ENCODE measurements at regions not wholly inside any gene's neighbourhood (a gene's known extent, or its start where the extent isn't known, plus 50 kb on each side); places are given as distances from the start of the nearest gene placed in this dataset.

DNA sequence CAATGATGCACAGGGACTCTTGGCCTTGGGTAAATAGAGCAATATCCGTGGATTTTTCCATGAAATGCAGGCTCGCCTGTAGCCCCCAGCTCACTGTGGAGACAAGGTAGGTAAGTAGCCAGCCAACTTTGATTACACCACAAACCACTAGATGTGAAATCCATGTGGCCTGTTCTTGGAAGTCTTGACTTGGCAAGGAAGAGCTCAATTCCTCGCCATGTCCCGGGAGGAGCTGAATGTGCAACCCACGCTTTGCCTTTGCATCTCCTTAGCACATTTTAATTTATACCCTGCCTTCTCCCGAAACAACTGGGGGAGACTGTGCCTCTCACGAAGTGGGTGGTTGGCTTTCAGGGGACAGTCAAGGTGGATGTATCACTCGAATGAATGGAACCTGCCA lies 347.7 kb upstream of the MKI67 start:
- DNase-seq, result no peak

DNA sequence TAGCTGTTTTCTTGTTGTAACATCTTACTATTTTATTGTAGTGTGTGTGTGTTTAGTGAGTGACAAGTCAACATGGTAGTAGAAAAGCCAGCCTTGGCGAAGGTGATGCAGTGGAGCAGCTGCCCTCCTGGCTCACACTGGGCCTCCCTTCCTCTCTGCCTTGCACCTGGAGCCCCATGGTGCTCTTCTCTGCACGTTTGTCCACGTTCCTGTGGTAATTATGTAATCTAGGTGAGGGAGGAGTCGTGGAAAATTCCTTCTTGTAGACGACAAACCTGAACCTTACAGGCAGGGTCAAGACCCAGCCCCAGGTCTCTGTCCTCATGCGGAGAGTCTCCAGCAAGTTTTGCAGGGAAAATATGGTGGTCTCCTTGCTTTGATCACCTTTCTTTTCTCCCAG lies 348.3 kb upstream of the MKI67 start:
- DNase-seq, result no peak

DNA sequence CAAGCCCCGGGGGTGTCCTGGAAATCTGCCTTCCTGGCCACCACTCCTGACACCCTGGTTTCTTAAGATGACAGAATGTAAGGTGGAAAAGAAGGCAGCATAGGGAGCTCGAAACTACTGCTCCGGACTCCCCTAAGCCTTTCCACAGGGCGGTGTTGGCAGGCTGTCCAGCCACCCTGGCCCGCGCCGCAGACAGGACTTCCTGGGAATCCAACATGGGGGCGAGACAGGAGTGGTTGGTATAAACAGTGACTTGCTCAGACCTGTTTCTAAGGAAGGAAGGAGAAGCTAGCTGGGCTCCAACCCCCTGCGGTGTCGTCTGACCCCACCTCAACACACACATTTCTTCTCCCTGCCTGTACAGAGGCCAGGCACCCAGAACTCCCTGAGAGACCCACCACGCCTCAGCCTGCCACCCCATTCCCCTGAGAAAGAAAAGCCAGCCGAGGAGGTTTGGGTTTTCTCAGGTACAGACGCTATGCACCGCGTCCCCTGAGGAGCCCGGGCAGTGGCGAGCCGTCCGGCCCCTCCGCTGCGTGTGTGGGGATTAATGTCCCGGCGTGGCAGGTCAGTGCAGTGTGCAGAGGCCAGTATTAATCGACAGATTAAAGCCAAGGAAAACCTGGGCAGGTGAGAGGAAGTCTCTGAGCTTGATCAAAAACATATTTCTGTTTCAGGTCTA lies 349.6 kb upstream of the MKI67 start:
- DNase-seq, result no peak

DNA sequence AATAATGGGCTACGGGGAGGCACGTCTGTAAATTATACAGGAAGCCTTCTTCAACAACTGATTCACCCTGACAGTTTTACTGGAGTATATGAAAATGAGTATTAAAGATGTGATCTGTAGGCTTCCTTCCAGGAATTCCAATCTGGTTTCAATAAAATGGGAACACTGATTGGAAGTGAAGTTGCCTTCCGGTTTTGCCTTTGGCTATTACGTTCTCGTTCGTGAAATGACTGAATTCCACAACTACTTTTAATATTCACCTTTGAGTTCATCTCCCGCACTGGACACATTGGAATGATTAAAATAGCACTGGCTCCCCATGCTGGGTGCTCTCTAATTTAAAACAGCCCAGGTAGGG lies 350.1 kb upstream of the MKI67 start:
- no peak for DNase-seq

DNA sequence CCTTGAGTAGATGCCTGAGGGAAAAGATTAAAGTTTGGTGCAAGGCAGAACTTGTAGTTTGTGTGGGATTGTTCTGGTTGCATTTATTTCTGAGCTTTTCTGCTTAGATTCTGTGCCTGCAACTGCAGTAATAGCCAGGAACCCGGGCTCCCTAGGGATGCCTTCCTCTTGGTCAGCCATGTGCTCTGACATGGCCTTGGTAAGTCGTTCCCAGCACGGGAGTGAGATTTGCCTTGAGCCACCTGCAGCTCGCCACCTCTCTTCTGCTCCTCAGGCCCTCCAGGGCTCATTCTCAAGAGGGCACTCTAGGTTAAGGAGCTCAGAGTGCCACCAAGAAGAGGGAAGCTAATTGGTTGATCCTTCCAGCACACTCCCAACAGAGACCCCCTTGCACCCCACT lies 350.6 kb upstream of the MKI67 start:
- no peak for DNase-seq

DNA sequence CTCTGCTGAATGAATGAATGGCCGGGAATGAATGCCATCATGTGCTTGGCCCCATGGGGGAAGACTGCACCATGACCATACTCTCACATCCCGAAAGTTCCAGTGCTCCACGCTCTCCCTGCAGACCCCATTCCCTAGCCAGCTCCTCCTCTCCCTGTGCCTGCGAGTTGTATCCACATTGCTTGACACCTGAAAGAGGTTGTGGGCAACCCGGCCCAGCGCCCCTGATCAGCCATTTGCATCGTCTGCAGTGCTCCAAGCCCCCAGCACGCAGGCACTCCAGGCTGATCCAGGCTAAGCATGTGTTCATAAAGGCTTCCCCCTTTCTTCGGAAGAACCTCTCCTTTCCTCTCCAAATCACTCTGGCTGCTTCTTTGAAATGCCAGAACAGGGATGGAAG lies 354.4 kb upstream of the MKI67 start:
- DNase-seq, result no peak

DNA sequence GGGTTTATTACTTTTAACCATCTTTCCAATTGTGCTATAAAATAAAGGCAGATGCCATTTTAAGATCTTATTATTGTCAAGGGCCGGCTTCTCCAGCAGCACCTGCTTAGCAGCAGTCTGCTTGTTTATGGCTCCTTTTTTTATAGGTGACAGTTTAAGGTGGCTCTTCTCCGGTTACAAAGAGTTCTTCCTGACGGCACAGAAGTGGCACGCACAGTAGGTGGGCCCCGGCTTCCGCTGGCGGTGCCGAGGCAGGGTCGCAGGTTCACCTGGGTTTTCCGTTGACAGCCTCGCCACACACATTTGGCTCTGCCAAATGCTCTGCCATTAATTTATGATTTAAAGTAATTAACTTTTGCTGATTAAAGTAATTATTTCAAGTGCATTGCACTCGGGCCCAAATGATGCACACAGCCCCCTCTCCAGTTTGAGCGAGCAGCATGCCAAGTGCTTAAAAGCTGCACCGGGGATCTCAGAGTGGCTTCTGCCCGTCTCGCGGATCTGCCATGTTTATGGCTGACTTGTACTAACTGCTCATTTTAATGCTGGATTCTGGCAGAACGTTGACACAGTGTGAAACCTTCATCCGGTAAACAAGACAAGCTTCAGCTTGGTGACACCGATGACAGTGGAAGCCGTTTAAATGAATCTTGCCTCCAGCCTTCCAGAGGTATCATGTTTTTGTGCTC lies 355.1 kb upstream of the MKI67 start:
- no peak for DNase-seq

DNA sequence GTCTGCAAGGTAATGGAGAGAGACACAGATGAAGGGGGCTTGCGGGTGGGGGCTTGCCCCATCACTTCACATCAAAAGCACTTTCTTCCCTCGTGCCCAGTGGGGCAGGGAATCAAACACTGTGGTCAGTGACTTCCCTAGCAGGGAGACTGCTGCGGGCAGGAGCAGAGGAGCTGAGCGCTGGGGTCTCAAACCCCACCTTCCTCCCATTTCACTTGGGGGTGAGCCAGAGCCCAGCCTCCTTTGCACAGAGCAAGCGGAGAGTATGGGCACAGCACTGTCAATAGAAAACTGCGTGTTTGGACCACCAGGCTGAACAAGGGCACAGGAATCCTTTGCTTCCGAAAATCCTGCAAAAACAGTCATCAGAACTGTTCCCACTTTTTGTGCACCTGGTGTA lies 355.8 kb upstream of the MKI67 start:
- DNase-seq, result no peak

DNA sequence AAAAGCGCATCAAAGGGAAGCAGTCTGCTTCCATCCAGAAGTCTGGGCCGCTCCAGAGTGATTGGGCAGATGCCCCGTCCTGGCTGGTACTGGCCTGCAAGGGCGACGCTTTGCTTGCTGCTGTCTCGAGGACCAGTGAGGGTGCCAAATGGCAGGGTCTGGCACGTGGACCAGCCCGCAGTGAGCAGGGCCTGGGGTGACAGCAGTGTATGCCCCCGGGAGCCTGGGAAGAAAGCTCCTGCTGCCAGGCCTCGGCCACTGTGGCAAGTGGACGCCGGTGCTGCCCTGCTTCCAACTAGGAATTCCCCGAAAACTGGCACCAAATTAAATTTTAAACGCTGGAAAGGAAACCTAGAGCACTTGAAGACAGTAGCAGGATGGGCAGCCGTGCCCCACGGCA lies 357.0 kb upstream of the MKI67 start:
- DNase-seq, result no peak

DNA sequence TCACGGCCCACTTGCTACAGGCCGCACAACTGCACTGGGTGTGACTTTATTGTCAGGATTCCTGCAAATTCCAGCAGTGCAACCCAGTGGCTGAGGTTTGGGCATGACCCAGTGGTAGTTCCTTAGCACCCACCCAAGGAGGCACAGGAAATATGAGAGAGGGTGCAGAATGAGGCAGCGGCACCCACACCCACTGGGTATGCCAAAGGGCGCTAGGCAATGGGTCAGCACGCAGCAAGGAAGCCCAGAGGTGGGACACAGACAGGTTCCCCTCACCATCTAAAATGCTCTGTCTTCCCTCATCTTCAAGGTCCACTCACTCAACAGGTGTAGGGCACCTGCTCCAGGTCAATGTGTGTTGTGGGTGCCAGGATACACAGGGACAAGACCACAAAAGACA lies 357.8 kb upstream of the MKI67 start:
- no peak for DNase-seq

DNA sequence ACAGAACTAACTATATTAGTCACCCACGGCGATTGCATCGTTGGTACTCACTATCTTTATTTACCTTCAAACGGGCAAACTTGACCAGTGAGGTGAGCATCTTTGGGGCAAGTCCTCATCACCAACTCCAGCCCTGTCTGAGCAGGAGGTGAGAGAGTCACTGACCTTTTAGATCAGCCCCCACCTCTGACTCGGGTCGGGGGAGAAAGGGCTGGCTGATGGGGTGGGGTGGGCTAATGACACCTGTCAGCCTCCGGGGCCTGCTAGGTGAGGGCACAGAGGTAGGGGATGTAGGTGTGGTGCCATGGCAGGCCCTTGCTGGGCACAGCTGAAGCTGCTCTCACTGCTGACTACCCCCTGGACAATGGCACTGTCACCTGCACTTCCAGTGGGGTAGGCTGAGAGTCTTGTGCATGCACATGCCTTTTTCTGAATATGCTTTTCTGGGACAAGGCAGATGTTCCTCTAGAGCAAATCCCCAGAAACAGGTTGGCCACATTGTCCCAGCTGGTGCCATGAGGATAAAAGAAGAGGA lies 359.5 kb upstream of the MKI67 start:
- DNase-seq, result no peak

DNA sequence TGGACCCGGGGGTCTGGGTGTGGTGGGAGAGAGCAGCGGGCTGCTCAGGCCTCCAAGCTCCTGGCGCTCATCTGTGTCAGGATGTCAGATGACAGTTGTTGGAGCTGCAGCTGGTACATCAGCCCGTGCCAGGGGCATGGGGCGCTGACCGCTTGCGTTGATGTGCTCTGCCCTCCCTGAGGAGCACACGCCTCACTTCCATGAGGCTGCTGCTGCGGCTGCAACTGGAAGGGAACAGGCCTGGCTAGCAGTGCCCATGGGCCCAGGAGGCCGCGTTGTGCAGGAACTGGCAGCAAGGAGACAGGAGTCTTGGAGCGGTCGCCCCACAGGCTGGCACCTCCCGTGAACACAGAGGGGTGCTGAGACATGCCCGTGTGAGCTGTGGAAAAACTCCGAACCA lies 361.3 kb upstream of the MKI67 start:
- DNase-seq, result no peak

DNA sequence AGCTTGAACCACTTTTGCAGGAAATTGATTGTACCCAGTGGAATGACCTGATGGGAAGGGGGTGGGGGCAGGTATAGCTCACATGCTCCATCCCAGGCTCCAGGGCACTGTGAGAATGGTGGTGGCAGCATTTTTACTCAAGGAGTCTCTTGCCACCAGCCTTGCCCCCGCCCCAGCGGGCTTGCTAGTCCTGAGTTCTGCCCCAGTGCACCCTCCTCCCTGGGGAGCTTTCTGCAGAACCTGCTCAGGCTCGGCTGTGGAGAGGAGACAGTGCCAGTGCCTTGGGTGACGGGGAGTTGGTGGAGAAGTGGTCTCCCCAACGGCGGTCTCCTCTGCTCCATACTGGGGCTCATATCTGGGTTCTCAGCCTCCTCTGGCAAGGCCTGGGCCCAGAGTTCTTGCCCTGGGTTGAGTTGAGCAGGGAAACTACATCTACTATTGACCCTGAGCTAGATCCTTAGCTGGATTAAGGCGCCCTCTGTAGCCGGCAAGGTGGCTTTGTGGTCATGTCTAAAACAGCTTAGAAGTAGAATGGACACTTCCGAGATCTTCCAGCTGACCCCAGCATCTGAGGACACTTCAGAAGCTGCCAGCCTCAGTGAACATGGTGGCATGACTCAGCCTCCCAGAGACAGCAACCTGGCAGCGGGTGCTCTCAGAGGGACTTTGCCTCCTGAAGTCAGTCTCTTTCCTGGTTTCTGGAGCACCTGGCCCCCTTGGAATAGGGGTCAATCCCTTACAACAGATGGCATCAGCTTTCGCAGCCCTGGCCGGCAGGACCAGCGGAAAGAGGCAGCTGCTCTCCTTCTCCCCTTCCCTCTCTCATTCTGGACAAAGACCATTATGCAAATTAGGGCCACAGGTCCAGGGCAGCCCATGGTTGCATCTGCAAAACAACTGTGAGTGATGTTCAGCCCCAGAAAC lies 363.4 kb upstream of the MKI67 start:
- no peak for DNase-seq

DNA sequence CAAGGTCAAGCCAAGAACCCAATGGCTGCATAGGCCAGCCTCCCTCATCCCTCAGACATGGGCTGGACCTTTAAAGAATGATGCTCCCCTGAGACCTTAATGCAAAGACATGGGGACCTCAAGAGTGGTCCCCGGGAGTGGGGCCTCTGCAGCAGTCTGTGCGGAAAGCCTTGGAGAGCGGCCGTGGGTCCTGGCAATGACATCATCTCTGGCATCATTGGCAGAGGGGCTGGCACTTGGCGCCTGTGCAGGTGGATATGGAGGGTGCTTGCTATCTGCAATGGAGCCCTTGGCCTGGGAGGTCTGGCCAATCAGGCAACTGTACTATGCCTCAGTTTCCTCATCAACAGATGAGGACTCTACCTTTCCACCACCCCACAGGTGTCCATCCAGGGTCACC lies 365.5 kb upstream of the MKI67 start:
- no peak for DNase-seq

DNA sequence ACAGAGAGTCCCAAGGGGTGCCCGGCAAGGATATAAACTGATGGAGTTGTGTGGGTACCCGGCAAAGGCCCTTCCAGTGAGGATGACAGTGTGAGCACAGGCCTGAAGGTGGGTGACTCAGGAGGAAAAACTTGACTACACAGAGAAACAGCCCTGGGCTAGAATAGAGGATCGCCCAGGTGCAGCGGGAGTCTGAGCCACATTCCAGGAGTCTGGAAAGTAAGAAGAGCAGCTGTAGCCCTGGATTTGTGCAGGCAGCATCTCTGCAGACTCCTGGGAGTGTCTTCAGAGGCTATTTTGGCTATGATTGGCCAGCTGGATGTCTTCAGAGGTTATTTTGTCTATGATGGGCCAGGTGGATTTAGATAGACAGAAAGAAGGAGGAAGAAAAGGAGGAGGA lies 367.6 kb upstream of the MKI67 start:
- no peak for DNase-seq

DNA sequence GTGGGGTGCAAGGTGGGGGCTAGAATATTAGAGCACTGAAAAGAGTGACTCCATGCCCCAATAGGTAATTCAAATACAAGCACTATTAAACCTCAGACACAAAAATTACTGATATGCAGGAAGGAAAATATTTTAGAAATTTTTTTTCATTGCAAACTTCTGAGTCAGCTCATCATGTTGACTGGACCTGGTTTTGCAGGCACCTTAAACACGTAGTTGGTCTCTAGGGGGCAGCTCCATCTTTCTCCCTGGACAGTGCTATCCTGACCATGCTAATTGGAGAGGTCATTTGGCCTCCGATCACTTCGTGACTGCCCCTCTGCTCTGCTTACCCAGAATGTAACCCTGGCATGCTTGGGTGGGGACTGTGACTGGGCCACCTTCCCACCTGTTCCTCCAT lies 368.4 kb upstream of the MKI67 start:
- DNase-seq, result no peak

DNA sequence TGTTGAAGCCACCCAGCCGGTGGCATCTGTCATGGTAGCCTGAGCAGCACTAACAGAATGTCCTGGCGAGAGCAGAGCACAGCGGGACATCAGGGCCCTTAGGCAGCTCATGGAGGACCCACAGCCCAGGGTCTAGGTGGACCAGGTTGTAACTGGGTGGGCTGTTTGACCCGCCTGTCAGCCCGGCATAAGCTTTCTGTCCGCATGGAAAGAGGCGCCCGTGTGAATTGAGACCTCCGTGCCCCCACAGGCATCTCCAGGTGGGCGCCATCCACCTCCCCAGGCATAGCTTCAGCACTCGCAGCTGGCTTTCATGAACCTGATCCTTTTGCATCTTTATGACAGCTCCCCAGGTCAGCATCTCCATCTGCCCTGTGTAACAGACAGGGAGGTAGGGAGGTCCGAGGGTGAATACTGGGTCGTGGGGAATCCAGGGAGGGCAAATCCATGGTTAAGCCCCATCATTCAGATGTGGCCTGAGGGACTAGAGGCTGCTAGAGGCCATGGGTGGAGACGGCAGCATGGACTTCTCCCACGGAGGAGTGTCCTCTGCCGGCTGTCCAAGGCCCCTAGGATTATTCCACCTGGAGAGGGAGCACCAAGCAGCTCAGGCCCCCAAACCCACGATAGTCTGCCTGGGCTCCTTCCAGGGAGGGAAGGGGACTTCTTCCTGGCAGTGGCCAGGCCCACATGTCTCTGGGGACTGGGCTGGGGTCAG lies 371.6 kb upstream of the MKI67 start:
- DNase-seq, result no peak

DNA sequence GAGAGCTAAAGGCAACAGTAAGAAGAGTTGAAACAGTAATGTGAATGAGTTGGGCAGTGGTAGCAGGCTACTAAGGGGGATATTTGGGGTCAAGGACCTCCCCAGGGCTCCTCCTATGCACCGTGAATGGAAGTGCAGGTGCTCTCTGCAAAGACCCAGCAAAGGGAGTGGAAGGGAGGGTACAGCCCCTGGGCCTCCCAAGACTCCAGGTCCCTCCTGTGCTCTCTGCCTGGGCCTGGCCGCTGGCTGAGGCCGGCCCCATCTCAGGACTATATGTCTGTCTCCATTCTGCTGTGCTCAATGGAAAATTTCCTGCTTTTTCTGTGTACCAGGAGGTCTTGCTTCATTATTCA lies 372.1 kb upstream of the MKI67 start:
- no peak for DNase-seq

DNA sequence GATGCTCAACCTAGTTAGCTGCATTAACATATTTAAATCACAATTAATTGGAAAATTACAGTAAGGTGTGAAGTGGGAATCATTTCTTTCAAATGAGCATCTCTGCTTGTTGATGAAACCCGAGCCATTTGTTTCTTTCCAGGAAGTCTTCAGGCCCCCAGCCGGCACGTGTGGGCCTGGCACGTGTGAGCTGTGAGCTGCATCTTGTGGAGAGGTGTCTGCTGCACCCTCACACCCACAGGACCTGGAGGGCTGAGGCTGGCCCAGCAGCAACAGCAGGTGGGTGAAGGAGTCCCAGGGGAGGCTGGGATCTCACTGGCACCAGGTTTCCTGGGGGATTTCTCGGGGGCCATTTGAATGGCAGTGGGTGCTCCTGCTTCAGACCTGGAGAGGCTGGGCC lies 372.5 kb upstream of the MKI67 start:
- DNase-seq, result no peak

DNA sequence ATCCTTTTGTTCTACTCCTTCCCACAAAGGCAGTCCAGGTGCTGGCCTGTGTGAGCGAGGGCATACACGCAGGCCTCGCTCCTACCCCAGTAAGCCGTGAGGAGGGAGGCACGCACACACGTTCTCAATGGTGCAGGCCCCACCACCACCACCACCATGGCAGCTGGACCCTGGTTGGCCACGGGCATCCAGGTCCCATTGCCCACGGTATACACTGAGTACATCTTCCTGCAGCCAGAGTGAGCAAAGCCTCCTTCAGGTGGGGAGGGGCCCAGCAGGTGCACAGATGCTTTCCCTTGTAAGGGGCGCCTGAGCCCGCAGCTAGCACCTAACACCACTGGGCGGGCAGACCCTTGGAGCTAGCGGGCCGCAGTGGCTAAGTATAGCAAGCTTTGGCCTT lies 373.3 kb upstream of the MKI67 start:
- no peak for DNase-seq

DNA sequence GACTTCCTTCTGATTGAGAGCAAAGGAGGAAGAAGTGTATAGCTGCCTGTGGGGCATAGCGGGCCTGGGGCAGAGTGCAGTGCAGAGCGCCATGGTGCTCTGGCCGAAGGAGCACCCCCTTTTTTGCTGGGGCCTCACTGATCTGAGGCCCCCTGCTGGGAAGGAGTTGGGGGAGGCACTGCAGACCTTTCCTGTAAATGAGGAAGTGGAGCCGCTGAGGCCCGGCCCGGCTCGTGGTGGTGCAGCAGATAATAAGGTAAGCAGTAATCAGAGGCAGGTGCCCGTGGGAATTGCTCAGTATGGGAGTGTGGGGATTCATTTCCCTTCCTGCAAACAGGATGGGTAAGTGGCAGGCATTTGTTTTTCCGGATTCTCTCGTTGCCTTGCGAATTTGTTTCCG lies 373.7 kb upstream of the MKI67 start:
- DNase-seq, result no peak

DNA sequence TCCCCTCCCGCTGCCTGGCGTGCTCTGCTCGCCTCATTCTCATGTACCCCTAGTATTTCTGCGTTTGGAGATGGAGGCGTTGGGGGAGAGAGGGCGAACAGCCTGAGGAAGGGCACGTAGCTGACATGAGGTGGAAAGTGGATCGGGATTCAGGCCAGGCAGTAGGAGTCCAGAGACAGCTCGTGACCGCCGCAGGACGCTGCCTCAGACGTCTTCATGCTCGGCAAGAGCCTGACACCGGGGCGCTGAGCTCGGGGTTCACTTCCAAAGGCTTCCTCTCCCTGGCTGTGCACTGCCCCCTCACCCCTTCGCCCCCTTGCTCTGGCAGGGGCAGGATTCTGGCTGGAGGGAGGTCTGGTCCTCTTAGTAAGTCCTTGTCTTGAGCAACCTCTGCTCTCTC lies 374.4 kb upstream of the MKI67 start:
- no peak for DNase-seq

DNA sequence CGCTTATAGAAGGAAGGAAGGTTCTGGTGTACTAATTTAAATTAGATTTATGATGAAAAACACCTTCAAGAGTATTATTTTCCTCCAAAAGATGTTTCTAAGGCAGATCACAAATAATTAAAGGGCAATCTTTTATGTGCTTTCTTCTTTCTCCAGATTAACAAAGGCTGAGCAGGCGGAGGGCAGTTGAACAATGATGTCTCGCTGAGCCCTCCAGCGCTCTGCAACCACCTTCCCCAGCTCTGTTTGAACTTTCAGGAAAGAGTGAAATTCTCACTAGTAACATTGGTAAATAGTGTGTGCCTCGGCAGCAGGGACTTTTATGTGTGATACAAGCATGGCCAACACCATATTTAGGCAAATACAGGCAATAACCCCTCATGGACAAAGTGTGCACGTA lies 379.1 kb upstream of the MKI67 start:
- DNase-seq, result no peak

Data from GDM1 (cell line).